ENCODE measurements at regions not wholly inside any gene's neighbourhood (a gene's known extent, or its start where the extent isn't known, plus 50 kb on each side); places are given as distances from the start of the nearest gene placed in this dataset.

GRCh38 chr12:91604897-91605296 lies 422.3 kb upstream of the DCN start:
- TF ChIP-seq, protein P1, sequence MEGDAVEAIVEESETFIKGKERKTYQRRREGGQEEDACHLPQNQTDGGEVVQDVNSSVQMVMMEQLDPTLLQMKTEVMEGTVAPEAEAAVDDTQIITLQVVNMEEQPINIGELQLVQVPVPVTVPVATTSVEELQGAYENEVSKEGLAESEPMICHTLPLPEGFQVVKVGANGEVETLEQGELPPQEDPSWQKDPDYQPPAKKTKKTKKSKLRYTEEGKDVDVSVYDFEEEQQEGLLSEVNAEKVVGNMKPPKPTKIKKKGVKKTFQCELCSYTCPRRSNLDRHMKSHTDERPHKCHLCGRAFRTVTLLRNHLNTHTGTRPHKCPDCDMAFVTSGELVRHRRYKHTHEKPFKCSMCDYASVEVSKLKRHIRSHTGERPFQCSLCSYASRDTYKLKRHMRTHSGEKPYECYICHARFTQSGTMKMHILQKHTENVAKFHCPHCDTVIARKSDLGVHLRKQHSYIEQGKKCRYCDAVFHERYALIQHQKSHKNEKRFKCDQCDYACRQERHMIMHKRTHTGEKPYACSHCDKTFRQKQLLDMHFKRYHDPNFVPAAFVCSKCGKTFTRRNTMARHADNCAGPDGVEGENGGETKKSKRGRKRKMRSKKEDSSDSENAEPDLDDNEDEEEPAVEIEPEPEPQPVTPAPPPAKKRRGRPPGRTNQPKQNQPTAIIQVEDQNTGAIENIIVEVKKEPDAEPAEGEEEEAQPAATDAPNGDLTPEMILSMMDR (conservative IDR thresholded peaks at IDR 0.05; ENCODE audit: low read length): no peak
- TF ChIP-seq EZH2phosphoT487 (IDR thresholded peaks at IDR 0.05; ENCODE audit: borderline replicate concordance, low read depth, low read length): no peak
